GM12864 (cell line): ENCODE measurements at regions not wholly inside any gene's neighbourhood (a gene's known extent, or its start where the extent isn't known, plus 50 kb on each side); places are given as distances from the start of the nearest gene placed in this dataset.

Source experiments
- DNase-seq: peaks from one replicate; pipeline ENCODE4 v3.0.0-alpha.2; 2011; ENCODE audit warnings: low read depth
- H3K4me3 ChIP-seq: 2 replicates; pipeline ENCODE4 v1.5.1; 2011; ENCODE audit warnings: mild to moderate bottlenecking, low read depth, low read length, control low read depth
- TF ChIP-seq, protein P1 (sequence below): IDR thresholded peaks from 2 replicates; pipeline ENCODE4 v1.5.1; 2011; ENCODE audit warnings: low read depth, mild to moderate bottlenecking, moderate library complexity, low read length, control low read depth, inconsistent platforms; ENCODE audit errors: missing control alignments

DNA sequence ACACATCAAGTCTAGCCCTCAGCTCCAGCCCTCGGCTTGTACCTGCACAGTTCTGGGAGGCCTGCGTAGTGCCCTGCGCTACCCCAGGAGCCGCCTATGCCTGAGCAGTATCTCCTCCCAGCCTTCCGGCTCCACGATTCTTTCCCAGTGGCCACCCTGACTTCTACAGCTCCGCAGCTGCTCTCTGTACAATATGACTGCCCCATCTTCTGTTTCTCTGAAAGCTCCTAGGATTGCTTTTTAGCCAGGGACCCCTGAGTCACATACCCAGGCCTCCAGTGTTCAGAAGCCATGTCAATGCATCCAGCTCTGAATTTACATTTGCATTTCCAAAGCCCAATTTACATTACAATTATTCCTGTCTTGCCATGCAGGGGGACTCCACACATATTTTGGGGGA, 135.5 kb downstream of the PJA1 start:
- DNase-seq: no peak
- H3K4me3 ChIP-seq: no peak overlapping the region
- TF ChIP-seq, protein P1, sequence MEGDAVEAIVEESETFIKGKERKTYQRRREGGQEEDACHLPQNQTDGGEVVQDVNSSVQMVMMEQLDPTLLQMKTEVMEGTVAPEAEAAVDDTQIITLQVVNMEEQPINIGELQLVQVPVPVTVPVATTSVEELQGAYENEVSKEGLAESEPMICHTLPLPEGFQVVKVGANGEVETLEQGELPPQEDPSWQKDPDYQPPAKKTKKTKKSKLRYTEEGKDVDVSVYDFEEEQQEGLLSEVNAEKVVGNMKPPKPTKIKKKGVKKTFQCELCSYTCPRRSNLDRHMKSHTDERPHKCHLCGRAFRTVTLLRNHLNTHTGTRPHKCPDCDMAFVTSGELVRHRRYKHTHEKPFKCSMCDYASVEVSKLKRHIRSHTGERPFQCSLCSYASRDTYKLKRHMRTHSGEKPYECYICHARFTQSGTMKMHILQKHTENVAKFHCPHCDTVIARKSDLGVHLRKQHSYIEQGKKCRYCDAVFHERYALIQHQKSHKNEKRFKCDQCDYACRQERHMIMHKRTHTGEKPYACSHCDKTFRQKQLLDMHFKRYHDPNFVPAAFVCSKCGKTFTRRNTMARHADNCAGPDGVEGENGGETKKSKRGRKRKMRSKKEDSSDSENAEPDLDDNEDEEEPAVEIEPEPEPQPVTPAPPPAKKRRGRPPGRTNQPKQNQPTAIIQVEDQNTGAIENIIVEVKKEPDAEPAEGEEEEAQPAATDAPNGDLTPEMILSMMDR: no peak

GRCh38 chrX:69028761-69029120, 136.5 kb downstream of the PJA1 start:
- DNase-seq: no peak
- TF ChIP-seq, protein P1: no peak
- no peak overlapping the region for H3K4me3 ChIP-seq

DNA sequence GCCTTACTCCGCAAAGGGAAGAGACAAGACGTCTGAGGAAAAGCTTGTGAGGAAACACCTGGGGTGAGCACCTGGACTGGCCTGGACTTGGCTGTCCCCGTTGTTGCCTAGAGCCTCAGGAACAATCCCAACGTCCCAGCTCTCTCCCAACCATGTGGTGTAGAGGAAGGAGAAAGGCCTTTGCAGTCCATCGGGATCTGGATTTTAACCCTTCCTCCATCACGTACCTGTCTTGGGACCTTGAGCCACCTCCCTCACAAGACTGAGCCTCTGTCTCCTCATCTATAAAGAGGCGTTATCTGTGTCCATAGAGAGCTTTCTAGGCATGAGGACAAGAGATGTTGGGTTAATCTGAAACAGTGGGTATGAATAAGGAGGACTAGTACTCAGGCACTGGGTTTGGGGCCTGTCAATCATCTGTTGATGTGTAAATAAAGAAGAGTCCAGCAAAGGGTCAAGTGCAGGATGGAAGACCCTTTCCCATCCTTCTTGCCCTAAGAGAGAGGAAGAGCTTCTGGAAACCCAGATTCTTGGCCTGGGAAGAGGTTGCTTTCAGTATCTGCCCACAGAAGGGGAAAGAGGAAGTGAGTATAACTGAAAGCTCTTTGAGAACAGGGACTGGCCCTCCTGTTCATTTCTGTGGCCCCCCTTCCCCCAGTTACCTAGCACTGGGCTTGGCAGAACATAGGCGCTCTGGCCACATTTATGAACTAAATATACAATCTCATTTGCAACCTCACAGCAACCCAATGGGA, 137.1 kb downstream of the PJA1 start:
- H3K4me3 ChIP-seq: no peak overlapping the region
- TF ChIP-seq, protein P1: no peak
- peak; percentile 15 for DNase-seq

DNA sequence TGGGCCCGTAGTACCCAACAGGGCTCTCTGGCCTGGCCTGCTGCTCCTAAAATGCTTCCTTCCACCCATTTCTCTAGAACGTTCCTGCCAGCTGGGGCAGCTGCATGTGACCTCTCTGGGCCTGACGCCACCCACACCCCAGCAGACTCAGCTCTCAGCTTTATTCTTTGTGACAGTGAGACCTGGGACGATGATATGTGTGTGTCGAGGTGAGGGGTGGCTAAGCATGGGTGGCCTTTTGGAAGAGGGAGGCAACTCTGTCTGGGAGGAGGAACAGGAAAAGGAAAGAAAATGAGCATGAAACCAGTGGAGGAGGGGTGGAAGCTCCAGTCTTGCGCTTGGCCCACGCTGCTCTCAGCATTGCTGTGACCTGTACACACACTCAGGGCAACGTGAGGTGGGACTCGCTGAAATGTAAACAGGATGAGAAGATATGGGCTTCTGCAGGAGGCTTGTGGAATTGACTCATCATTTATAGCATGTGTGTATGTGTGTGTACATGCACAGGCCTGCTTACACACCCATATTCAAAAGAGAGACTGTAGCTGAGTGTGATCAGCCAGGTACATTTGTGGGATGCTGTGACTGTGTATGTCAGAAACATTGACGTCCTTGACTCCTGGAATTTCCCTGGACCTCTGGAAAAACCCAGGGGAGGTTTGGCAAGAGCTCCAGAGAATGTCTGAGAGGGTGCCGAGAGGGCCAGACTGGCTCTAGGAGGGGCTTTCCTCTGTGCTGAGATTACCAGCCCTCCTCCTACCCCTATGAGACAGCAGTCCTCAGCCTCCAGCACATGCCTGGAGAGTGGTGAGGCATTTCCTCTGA, 137.9 kb downstream of the PJA1 start:
- H3K4me3 ChIP-seq: no peak overlapping the region
- TF ChIP-seq, protein P1: no peak
- DNase-seq: no peak

- DNase-seq: no peak
- no peak overlapping the region for H3K4me3 ChIP-seq
- TF ChIP-seq, protein P1: no peak
These were observed 139.4 kb downstream of the PJA1 start for GRCh38 chrX:69025802-69026301.

GRCh38 chrX:69024931-69025330, 140.3 kb downstream of the PJA1 start:
- TF ChIP-seq, protein P1: no peak
- no peak for DNase-seq
- H3K4me3 ChIP-seq: no peak overlapping the region
